KMS-11 (cell line): ENCODE measurements at regions not wholly inside any gene's neighbourhood (a gene's known extent, or its start where the extent isn't known, plus 50 kb on each side); places are given as distances from the start of the nearest gene placed in this dataset.

Source experiments
- H2AFZ ChIP-seq: fragments of 200-600 bp; sonication (generic); 2 replicates; pipeline ENCODE4 v1.6.1; 2016; ENCODE audit warnings: antibody characterized with exemption, mixed run types, low read depth
- H3K27ac ChIP-seq: fragments of 200-600 bp; sonication (generic); 2 replicates; pipeline ENCODE4 v1.6.1; 2016; ENCODE audit warnings: mild to moderate bottlenecking, mixed run types
- H3K27me3 ChIP-seq: fragments of 200-600 bp; sonication (generic); 2 replicates; pipeline ENCODE4 v1.6.1; 2017; ENCODE audit warnings: mild to moderate bottlenecking, low read depth, mixed run types, moderate library complexity; ENCODE audit not compliant: insufficient read depth
- H3K36me3 ChIP-seq: fragments of 200-600 bp; sonication (generic); 2 replicates; pipeline ENCODE4 v1.6.1; 2017; ENCODE audit warnings: mild to moderate bottlenecking, mixed run types; ENCODE audit not compliant: insufficient read depth
- H3K4me1 ChIP-seq: fragments of 200-600 bp; sonication (generic); 2 replicates; pipeline ENCODE4 v1.6.1; 2016; ENCODE audit warnings: mild to moderate bottlenecking, low read depth, mixed run types; ENCODE audit not compliant: poor library complexity, severe bottlenecking
- H3K4me2 ChIP-seq: fragments of 200-600 bp; sonication (generic); 2 replicates; pipeline ENCODE4 v1.7.0; 2016; ENCODE audit warnings: mild to moderate bottlenecking, mixed run types
- H3K4me3 ChIP-seq: fragments of 200-600 bp; sonication (generic); IDR thresholded peaks from 2 replicates; pipeline ENCODE4 v1.6.1; 2017; ENCODE audit warnings: low read depth, low read length, mixed read lengths; ENCODE audit not compliant: insufficient read depth
- H3K79me2 ChIP-seq: fragments of 200-600 bp; sonication (generic); 2 replicates; pipeline ENCODE4 v1.6.1; 2016; ENCODE audit warnings: low read depth, mixed run types; ENCODE audit not compliant: insufficient read depth
- H3K9ac ChIP-seq: fragments of 200-600 bp; sonication (generic); 2 replicates; pipeline ENCODE4 v1.6.1; 2016; ENCODE audit warnings: mild to moderate bottlenecking, mixed run types
- H4K20me1 ChIP-seq: fragments of 200-600 bp; sonication (generic); 2 replicates; pipeline ENCODE4 v1.6.1; 2016; ENCODE audit warnings: mild to moderate bottlenecking, mixed run types; ENCODE audit not compliant: insufficient read depth
- CTCF ChIP-seq: fragments of 200-600 bp; sonication (generic); conservative IDR thresholded peaks from 2 replicates; pipeline ENCODE4 v1.6.1; 2017; ENCODE audit warnings: low read depth, mild to moderate bottlenecking, antibody characterized with exemption, low read length, moderate library complexity, mixed read lengths

- no peaks in the 10 kb centered on the region for H3K27me3 ChIP-seq
- no peaks in the 10 kb centered on the region for H3K79me2 ChIP-seq
- no peaks in the 10 kb centered on the region for H4K20me1 ChIP-seq
- H2AFZ ChIP-seq = no peak overlapping the region
- no peak overlapping the region for H3K4me3 ChIP-seq
- TF ChIP-seq CTCF = no peak
- H3K4me2 ChIP-seq = no peak overlapping the region
- H3K36me3 ChIP-seq = no peaks in the 10 kb centered on the region
- no peak overlapping the region for H3K27ac ChIP-seq
- H3K9ac ChIP-seq = no peak overlapping the region
- H3K4me1 ChIP-seq = no peaks in the 10 kb centered on the region
Measured at GRCh38 chr16:48903039-48903438, 293.1 kb upstream of the N4BP1 start.

DNA sequence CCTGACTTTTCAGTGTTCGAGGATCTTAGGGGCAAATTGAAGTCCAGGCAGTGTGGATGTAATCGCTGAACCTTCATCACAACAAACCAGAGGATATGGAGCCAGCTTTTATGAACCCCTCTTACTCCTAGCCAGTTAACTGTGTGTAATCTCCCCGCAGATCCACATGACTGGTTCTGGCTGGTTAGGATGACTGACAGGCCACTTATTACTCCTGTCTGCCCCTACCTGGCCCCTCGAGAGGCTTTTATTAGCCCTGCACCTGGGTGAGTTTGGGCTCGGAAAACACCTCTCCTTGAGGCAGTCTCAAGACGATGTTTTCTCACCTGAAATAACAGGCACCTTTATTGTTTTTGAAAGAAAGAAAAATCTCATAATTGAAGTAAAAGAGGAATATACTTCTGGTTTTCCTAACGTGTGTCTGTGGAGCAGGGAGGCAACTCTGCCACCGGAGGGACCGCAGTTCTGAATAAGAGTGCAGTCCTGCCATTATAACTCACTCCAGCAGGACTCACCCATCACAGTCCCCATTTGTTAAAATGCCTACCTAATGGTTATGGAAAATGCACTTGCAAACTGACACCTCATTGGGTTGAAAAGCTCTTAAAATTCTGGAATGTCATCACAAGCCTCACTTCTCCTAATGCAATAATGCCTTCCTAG, 291.9 kb upstream of the N4BP1 start:
- Histone ChIP-seq H3K4me3 (no peak overlapping the region), H4K20me1 (no peaks in the 10 kb centered on the region), H3K4me1 (no peaks in the 10 kb centered on the region), H3K9ac (no peak overlapping the region), H3K4me2 (no peak overlapping the region), H3K27ac (no peak overlapping the region), H2AFZ (no peak overlapping the region), H3K79me2 (no peaks in the 10 kb centered on the region), H3K36me3 (no peaks in the 10 kb centered on the region), H3K27me3 (no peaks in the 10 kb centered on the region)
- TF ChIP-seq CTCF = no peak

- Histone ChIP-seq H3K36me3 (no peaks in the 10 kb centered on the region), H3K27ac (no peak overlapping the region), H3K4me2 (no peak overlapping the region), H4K20me1 (no peaks in the 10 kb centered on the region), H3K4me1 (no peaks in the 10 kb centered on the region), H3K9ac (no peak overlapping the region), H3K27me3 (no peaks in the 10 kb centered on the region), H3K79me2 (no peaks in the 10 kb centered on the region), H2AFZ (no peak overlapping the region), H3K4me3 (no peak overlapping the region)
- no peak for TF ChIP-seq CTCF
Measured at GRCh38 chr16:48899500-48899899, 289.5 kb upstream of the N4BP1 start.

- Histone ChIP-seq H3K9ac (no peak overlapping the region), H3K4me2 (no peak overlapping the region), H3K27me3 (no peaks in the 10 kb centered on the region), H2AFZ (no peak overlapping the region), H3K4me3 (no peak overlapping the region), H3K36me3 (no peaks in the 10 kb centered on the region), H3K4me1 (no peaks in the 10 kb centered on the region), H3K79me2 (no peaks in the 10 kb centered on the region), H3K27ac (no peak overlapping the region), H4K20me1 (no peaks in the 10 kb centered on the region)
- TF ChIP-seq CTCF = no peak
Measured at GRCh38 chr16:48897698-48898205, 287.8 kb upstream of the N4BP1 start.
